GM18511 (cell line): ENCODE measurements at regions not wholly inside any gene's neighbourhood (a gene's known extent, or its start where the extent isn't known, plus 50 kb on each side); places are given as distances from the start of the nearest gene placed in this dataset.
"Not testable (repeated sequence)": the region's sequence is repeated elsewhere in the genome, so short reads cannot be mapped to it uniquely, and the experiment has no call there.

Source experiments
- ATAC-seq: cut with Tn5 transposase; IDR thresholded peaks from one replicate; pipeline ENCODE4 v1.9.1; 2021; ENCODE audit warnings: mild to moderate bottlenecking, moderate library complexity; ENCODE audit not compliant: unreplicated experiment

DNA sequence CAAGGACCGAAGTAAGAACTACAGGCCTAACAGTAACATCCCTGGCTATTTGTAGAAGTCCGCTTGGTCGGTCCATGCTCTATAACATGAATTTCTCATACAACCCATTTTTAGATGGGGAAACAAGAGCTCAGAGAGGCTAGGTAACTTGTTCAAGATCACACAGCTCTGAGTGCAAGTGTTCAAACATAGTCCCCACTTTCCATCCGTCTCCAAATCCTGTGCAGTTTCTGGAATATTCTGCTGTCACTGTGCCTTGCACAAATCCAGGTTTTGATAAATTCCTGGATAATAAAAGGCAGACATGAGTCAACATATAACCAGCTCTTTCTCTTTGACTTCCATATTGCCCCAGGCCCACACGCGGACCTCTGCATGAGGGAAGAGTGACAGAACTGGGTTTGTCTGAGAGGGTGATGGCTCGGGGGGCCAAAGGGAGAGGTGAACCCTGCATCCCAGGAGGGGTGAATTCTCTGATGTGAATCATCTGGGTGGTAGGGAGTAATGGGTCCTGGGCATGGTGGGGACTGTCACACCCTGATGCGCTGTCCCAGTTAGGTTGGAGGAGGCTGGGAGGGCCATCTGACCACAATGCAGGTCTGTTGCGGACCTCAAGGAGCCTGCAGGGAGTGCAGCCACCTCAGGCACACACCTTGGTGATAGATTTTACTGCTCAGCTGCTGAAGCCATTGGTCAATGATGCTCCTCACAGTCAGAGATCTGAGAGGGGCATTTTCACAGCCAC, 162.2 kb downstream of the SMAD6 start:
- no peak for ATAC-seq

DNA sequence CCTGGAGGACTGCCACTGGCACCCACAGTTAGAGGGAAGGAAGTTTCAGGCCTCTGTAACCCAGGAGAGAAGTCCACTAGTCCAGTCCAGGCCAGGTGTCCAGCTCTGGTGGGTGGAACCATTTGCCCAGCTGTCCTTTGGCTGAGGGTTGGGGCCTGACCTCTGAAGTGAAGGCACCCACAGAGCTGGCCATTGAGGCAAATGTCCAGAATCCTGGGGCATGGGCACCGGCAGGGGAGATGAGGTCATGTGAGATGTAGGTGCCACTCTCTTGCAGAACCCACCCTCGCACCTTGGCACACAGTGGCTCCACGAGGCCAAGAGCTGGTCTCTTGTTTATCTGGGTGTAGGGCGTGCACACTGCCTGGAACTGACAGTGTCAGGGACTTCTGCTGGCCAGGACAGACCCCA, 162.8 kb downstream of the SMAD6 start:
- no peak for ATAC-seq

DNA sequence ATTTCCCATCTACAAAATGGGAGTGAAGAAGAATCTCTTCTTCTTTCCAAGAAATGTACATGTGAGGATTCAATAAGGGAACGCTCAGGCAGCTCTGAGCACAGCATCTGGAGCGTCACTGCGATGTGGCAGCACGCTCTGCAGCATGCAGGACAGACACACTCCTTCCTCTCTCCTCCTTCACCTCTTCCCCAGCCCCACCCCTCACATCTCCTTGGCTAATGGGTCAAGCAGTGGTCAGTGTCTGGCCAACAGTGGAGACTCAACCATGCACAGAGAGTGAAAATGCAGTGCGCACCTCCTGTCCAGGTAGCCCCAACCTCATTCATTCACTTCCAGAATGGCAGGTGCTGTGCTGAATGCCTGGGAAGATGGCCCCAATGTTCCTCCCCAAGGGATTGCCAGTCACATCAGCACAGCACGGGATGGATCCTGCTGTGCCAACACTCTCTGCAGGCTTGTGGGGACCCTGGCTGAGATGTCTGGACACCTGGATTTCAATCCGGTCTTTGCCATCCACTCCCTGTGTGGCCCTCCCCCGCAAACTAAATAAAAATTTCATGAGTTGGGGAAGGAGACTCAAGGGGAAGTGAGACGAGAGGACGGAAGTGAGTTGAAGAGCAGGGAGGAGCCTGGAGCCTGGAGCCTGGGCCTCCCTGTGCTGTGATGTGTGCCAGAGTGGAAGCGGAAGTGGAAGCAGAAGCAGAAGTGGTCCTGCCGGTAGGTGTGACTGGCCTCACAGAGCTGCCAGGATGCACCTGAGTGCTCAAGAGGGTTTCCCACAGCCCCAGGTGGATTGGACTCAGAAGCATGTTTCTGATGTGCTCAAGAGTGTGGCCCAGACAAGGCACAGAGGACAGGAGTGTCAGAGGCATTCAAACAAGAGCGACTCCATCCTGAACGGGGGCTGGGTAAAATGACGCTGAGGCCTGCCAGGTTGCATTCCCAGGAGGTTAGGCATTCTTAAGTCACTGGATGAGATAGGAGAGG, 163.9 kb downstream of the SMAD6 start:
- peak; percentile 92 for ATAC-seq

DNA sequence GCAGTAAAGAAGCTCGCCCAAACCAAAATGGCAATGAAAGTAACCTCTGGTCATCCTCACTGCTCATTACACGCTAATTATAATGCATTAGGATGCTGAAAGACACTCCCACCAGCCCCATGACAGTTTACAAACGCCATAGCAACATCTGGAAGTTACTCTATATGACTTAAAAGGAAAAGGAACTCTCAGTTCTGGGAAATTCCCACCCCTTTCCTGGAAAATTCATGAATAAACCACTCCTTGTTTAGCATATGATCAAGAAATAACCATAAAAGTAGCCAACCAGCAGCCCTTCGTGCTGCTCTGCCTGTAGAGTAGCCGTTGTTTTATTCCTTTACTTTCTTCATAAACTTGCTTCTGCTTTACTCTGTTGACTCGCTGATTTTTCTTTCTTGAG, 164.6 kb downstream of the SMAD6 start:
- ATAC-seq = no peak

DNA sequence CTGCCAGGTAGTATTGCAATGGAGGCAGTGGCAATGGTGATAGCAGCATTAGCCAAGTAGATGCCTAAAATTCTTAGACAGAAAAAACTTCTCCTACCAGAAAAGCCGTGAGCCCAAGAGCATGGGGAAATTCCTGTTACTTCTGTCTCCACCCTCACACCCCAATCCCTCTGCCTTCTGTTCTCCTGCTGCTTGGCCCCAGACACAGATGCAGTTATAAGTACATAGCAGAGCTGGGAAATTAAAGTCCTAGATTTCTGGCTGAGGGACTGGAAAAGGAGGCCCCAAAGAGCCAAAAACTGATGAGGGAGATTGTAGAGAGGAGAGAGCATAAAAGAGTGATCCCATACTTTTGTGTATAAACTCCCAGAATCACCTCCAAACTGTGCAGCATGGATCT, 166.9 kb downstream of the SMAD6 start:
- no peak for ATAC-seq

DNA sequence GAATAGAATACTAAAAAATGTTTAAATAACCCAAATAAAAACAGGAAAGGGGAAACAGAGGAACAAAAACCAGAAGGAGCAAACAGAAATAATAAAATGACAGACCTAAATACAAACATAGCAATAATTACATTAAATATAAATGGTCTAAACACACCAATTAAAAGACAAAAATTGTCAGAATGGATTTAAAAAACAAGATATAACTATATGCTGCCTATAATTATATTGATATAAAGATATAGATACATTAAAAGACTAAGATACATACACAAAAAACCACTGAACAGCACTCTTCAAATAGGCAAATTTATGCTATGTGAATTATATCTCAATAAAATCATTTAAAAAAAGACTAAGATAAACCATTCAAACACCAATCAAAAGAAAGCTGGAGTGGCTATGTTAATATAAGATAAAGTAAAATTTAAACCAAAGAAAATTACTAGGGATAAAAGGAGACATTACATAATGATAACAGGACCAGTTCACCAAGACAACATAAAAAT, 168.9 kb downstream of the SMAD6 start:
- ATAC-seq = no peak

DNA sequence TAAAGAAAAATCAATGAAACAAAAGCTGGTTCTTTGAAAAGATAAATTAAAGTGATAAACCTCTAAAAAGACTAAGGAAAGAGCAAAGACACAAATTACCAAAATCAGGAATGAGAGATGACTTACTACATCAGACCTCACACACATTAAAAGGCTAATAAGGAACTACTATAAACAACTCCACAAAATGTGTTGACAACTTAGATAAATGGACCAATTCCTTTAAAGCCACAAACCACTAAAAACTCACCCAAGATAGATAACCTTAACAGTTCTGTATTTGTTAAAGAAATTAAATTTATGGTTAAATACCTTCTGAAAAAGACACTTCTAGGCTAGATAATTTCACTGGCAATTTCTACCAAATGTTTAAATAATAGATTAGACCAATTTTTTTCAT, 170.4 kb downstream of the SMAD6 start:
- no peak for ATAC-seq

DNA sequence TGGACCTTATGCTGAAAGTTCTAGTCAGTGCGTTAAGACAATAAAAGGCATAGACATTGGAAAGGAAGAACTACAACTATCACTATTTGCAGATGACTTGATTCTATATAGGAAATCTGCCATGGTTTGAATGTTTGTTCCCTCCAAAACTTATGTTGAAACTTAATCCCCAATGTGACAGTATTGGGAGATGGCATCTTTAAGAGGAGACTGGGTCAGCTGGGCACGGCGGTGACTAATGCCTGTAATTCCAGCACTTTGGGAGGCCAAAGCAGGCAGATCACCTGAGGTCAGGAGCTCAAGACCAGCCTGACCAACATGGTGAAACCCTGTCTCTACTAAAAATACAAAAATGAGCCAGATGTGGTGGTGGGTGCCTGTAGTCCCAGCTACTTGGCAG, 171.3 kb downstream of the SMAD6 start:
- not testable (repeated sequence) for ATAC-seq

DNA sequence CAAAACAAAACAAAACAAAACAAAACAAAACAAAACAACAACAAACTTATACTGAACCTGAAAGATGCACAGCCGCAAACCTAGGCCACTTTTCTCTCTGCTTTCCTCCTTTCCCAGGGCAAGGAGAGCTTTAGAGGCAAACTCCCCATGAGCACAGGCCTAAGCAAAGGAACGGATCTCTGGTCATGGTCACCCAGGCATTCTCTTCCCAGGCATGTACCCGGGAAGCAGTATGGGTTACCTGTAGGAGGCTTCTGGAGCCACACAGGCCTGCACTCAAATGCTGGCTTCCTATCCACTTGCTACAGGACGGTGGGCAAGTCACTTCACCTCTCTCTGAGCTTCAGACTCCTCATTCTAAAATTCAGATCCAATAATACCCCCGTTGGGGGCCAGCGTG, 171.8 kb downstream of the SMAD6 start:
- ATAC-seq = no peak

DNA sequence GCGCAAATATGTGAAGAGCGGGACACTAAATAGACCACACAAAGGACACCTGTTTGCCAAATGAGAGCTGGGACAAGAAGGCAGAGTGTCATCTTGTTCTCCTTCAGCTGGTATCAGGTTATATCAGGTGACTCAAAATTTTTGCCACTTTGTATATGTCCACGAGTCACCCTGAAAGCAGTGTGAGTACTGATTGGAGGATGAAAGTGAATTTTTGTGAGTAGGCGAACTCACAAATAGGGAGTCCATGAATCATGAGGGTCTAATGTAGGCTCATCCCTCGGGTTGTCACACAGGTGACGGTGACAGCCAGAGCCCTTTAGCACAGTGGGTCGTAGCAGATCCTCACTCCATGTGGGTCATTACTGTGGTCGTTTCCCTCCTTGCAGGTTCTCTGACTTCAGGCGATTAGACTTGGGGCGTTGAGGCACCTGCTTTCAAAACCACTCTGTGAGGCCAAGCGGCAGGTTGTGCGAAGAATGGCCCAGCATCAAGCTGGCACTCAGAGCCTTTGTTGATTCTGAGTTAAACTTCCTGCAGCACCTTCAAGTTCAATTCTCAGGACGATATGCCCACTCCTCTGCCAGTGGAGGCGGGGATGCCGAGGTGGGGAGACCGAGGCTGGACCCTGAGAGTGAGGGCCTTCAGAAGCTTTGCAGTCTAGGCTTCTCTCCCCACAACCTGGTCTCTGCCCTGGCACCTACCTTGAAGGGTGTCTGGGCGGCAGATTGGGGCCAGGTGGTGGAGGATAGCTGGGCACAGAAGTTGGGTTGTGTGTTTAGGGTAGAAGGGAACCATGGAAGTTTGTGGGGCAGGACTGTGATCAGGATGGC, 173.8 kb downstream of the SMAD6 start:
- no peak for ATAC-seq

DNA sequence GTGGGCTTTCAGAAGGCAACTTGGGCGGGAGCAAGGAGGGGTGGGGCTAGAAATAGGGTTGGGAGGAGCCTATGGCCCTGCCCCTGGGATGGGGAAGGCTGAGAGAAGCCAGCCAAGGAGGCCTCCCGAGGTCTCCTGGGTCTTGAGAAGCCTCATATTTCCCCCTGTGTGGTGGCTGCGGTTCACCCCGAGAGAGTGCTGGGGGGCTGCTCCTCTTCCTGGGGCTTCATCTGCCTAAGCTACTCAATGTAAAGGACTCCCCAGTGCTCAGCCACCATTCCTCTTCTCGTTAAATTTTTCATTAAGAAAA, 174.3 kb downstream of the SMAD6 start:
- no peak for ATAC-seq

DNA sequence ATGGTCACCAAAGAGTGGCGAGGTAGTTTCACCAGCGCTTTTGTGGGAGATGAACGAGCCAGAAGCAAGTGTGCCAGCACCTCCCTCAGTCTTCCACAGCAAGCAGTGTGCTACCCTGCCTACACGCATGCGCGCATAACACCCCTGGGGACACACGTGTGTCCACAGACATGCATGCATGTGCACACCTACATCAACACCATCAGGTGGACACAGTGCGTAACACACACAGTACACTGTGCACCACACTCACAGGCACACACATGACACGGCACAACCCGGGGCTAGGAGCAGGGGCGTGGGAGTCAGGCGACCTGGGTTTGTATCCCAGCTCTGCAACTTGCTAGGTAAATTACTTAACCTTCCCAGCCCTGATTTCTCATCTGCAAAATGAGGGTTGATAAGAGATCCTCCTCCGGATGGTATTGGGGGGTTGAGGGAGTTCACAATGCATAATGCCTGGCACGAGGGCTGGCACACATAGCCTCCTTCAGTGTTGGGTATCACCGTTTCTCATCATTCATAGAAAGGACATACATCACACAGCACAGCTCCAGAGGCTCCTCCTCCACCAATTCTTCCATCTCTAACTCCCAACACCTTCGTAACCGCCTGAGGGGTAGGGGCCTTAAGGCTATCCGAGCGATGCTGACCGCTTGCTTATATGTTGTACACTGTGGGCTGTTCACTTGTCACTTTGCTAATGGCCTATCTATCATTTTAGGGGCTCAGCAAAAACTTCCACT, 174.9 kb downstream of the SMAD6 start:
- ATAC-seq = no peak

DNA sequence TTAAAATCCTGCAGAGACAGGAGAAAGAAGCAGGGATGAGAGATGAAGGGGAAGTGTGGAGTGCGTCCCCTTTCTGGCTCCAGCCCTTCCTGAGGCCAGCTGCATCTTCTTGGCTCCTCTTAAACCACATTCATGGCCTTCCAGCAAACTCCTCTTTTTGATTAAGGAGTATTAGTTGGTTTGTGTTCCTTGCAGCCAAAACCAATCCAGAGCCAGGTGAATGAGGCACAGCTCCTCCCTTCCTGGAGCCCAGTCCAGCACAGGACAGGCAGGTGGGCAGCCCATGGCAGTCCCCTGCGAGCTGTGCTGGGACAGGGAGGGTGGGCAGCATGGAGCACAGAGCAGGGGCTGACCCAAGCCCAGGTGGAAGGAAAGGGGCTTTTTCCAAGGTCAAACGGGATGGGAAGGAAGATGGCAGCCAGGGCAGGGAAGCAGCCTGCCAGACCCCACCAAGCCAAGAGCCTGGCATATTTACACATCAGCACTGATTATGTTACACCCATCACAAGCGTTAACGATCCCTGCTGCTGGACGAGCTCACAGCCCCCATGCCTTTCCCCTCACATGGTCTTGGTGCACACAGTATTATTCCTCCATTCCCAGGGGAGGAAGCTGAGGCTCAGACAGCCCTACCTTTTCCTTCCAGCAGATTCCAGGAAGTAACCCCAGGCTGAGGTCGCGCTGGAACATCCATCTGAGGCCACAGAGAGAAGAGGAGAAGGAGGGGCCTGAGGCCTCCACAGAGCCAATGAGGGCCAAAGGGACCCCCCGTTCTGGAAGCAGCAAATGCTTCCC, 175.6 kb downstream of the SMAD6 start:
- ATAC-seq = no peak

DNA sequence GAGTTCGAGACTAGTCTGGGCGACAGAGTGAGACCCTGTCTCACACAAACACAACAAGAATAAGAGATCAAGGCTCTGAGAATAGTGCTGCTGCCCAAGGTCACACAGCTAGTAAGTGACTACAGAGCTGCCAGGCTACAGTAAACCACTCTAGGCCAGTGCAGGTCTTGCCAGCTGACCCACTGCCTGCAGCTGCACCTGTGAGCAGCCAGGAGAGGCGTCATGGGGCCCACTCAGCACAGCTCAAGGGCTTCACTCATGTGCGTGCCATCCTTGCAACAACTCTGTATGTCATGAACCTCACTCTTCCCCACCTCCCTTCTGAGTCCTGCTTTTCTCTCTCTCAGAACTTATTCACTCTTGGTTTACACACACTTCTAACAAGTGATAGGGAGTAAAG, 176.7 kb downstream of the SMAD6 start:
- ATAC-seq = no peak

DNA sequence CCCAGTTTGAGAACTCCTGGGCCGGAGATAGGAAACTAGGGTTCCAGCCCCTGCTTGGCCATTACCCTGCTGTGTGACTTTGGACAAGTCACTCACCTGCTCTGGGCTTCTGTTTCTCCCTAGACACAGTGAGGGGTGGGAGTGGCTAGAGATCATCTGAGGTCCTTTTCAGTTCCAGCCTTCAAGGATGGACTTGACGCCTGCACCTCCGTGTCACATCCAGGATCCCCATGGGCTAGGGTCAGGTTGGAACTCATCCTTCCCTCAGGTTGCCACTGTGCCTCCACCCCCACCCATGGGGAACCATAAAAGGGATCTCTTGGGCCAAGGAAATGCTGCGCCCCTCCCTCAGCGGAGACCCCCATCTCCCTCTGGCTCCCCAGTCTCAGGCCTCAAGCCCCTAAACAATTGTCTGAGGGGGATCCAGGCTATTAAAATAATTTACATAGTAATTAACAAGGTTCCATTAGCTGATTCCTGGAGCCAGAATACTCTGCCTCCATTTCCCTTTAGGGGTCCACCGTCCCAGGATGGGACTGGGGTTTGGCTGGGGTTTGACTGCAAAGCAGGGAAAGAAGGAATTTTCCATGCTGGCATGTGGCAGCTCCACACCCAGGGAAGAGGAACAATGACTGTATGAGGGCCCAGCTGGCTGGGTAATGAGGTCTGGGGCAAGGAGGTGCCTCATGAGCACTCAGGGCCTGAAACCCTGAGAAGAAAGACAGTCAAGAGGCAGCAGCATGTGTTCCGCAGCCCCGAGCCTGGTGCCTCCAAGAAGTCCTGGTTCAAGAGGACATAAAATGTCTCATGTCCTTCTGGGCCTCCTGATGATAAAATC, 177.7 kb downstream of the SMAD6 start:
- no peak for ATAC-seq

DNA sequence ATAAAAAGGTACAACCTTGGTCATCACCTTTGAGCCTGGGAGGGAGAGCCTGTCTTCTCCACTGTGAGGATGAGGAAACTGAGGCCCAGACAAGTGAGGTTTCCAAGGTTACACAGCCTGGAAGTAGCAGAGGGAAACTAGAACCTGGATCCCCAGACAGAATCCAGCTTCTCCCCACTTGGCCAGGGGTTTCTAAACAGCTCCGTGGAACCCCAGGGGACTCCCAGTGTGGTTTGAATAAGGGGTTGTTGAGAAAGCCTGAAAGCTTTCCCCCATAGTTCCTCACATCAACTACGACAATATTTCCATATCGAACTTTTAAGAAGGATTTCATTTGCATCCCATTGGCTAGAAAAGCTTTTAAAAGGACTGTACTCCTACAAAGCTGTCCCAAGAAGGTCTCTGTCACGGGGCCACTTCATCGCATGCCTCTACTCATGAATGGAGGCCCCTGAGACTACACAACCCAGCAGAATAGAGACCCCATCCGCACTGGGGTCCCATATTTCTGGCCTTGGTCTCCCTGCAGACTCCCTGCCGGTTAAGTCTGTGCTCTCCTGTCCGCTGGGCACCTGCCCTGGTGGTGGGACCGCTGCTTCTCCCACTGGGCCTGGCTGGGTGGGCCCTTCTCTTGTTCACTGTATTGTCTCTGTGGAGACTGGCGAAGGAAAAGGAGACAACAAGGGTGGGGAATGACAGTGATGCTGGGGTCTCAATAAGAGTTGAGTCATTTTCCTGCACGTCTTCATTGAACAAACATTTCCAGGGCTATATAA, 178.5 kb downstream of the SMAD6 start:
- no peak for ATAC-seq

DNA sequence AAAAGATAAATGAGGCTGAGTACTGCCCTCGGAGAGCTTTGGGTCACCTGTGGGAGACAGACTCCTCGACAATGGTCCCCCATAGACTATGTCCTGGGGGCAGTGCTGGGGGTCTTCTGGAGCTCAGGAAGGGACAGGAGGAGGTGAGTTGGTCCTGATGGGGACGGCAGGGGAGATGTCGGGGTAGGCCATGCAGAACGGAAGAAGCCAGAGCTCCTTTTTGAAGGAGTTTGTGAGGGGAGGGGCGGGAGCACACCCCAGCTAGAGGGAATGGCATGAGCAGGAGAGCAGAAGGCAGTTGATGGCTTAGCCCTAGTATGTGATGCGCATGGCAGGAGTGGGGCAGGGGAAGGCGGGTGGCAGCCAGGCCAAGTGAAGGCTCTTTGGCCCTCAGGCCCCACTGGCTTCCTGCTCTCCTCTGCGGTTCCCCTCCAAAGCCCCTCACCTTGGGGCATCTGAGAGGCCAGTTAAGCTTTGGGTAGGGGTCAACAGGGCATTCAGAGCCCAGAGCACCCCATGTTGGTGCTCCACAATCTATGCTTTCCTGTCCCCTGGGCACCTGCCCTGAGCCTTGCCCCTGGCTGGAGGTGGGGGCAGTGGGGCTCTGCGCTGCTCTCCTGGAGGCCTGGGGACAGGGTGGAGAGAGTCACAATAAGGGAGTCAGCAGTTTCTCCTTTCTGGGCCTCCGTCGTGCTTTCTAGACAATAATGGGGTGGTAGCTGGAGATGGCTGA, 179.3 kb downstream of the SMAD6 start:
- no peak for ATAC-seq
